CD4-positive, alpha-beta T cell treated with Interleukin-17A for 4 hours (primary cell): ENCODE measurements at regions not wholly inside any gene's neighbourhood (a gene's known extent, or its start where the extent isn't known, plus 50 kb on each side); places are given as distances from the start of the nearest gene placed in this dataset.

Source experiments
- DNase-seq: peaks from one replicate; pipeline ENCODE4 v3.0.0-alpha.2; 2020; ENCODE audit warnings: mixed read lengths

- DNase-seq = no peak
These were observed 305.7 kb upstream of the SSTR1 start for GRCh38 chr14:37901978-37902377.

GRCh38 chr14:37903343-37904191 lies 304.1 kb upstream of the SSTR1 start:
- DNase-seq = peak; percentile 15

- no peak for DNase-seq
These were observed 283.1 kb upstream of the SSTR1 start for GRCh38 chr14:37924622-37925021.

GRCh38 chr14:37932008-37932407 lies 275.7 kb upstream of the SSTR1 start:
- DNase-seq = no peak

GRCh38 chr14:37932481-37932880 lies 275.2 kb upstream of the SSTR1 start:
- DNase-seq = no peak

- no peak for DNase-seq
These were observed 270.7 kb upstream of the SSTR1 start for GRCh38 chr14:37936971-37937370.

GRCh38 chr14:37939442-37940028 lies 268.2 kb upstream of the SSTR1 start:
- no peak for DNase-seq

GRCh38 chr14:37945959-37946358 lies 261.7 kb upstream of the SSTR1 start:
- DNase-seq = no peak

GRCh38 chr14:37946819-37947218 lies 260.9 kb upstream of the SSTR1 start:
- DNase-seq = no peak

- DNase-seq = no peak
These were observed 259.4 kb upstream of the SSTR1 start for GRCh38 chr14:37948266-37948665.

- no peak for DNase-seq
These were observed 239.0 kb upstream of the SSTR1 start for GRCh38 chr14:37968664-37969240.

- DNase-seq = no peak
These were observed 238.2 kb upstream of the SSTR1 start for GRCh38 chr14:37969511-37969979.

- DNase-seq = no peak
These were observed 237.0 kb upstream of the SSTR1 start for GRCh38 chr14:37970696-37971095.

GRCh38 chr14:37972941-37973887 lies 234.5 kb upstream of the SSTR1 start:
- DNase-seq = no peak

GRCh38 chr14:37974421-37974820 lies 233.3 kb upstream of the SSTR1 start:
- no peak for DNase-seq

- no peak for DNase-seq
These were observed 230.2 kb upstream of the SSTR1 start for GRCh38 chr14:37977481-37977880.

- peak; percentile 75 for DNase-seq
These were observed 221.8 kb upstream of the SSTR1 start for GRCh38 chr14:37985826-37986470.

- DNase-seq = no peak
These were observed 219.2 kb upstream of the SSTR1 start for GRCh38 chr14:37988472-37988871.

- DNase-seq = no peak
These were observed 216.7 kb upstream of the SSTR1 start for GRCh38 chr14:37991027-37991426.

- DNase-seq = no peak
These were observed 215.2 kb upstream of the SSTR1 start for GRCh38 chr14:37992499-37992898.

- DNase-seq = no peak
These were observed 212.8 kb upstream of the SSTR1 start for GRCh38 chr14:37994846-37995372.

- no peak for DNase-seq
These were observed 210.7 kb upstream of the SSTR1 start for GRCh38 chr14:37997017-37997416.
